ENCODE measurements at regions not wholly inside any gene's neighbourhood (a gene's known extent, or its start where the extent isn't known, plus 50 kb on each side); places are given as distances from the start of the nearest gene placed in this dataset.

- TF ChIP-seq GABPA (IDR thresholded peaks at IDR 0.05; ENCODE audit: low read depth) = no peak
- no peak for TF ChIP-seq POLR2AphosphoS5 (IDR thresholded peaks at IDR 0.05; ENCODE audit: low read depth)
- TF ChIP-seq, protein P1, sequence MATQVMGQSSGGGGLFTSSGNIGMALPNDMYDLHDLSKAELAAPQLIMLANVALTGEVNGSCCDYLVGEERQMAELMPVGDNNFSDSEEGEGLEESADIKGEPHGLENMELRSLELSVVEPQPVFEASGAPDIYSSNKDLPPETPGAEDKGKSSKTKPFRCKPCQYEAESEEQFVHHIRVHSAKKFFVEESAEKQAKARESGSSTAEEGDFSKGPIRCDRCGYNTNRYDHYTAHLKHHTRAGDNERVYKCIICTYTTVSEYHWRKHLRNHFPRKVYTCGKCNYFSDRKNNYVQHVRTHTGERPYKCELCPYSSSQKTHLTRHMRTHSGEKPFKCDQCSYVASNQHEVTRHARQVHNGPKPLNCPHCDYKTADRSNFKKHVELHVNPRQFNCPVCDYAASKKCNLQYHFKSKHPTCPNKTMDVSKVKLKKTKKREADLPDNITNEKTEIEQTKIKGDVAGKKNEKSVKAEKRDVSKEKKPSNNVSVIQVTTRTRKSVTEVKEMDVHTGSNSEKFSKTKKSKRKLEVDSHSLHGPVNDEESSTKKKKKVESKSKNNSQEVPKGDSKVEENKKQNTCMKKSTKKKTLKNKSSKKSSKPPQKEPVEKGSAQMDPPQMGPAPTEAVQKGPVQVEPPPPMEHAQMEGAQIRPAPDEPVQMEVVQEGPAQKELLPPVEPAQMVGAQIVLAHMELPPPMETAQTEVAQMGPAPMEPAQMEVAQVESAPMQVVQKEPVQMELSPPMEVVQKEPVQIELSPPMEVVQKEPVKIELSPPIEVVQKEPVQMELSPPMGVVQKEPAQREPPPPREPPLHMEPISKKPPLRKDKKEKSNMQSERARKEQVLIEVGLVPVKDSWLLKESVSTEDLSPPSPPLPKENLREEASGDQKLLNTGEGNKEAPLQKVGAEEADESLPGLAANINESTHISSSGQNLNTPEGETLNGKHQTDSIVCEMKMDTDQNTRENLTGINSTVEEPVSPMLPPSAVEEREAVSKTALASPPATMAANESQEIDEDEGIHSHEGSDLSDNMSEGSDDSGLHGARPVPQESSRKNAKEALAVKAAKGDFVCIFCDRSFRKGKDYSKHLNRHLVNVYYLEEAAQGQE (IDR thresholded peaks at IDR 0.05; ENCODE audit: insufficient replicate concordance, low read depth) = no peak
- TF ChIP-seq CTCF (IDR thresholded peaks at IDR 0.05; ENCODE audit: insufficient read depth, low read length) = no peak
- no peak for TF ChIP-seq SPI1 (IDR thresholded peaks at IDR 0.05; ENCODE audit: borderline replicate concordance, low read depth)
- no peak for DNase-seq (ENCODE audit: low read depth in 1 of 2, low spot score in 1 of 2)
- Histone ChIP-seq H3K4me3 (replicated peaks; ENCODE audit: insufficient read depth, low read length) (no peak overlapping the region), H3K27me3 (ENCODE audit: insufficient read depth, poor library complexity, severe bottlenecking) (no peaks in the 10 kb centered on the region), H3K27ac (replicated peaks) (no peak overlapping the region)
Measured at GRCh38 chr3:189460511-189460910, 170.7 kb upstream of the TP63 start.

- TF ChIP-seq CTCF (IDR thresholded peaks at IDR 0.05; ENCODE audit: insufficient read depth, low read length) = no peak
- no peak for TF ChIP-seq POLR2AphosphoS5 (IDR thresholded peaks at IDR 0.05; ENCODE audit: low read depth)
- TF ChIP-seq GABPA (IDR thresholded peaks at IDR 0.05; ENCODE audit: low read depth) = no peak
- TF ChIP-seq, protein P1 (IDR thresholded peaks at IDR 0.05; ENCODE audit: insufficient replicate concordance, low read depth) = no peak
- TF ChIP-seq SPI1 (IDR thresholded peaks at IDR 0.05; ENCODE audit: borderline replicate concordance, low read depth) = no peak
- Histone ChIP-seq H3K4me3 (replicated peaks; ENCODE audit: insufficient read depth, low read length) (no peak overlapping the region), H3K27ac (replicated peaks) (no peak overlapping the region)
Measured at GRCh38 chr3:189464799-189465198, 166.4 kb upstream of the TP63 start.

GRCh38 chr3:189466004-189466403 lies 165.2 kb upstream of the TP63 start:
- Histone ChIP-seq H3K27ac (replicated peaks) (no peak overlapping the region), H3K4me3 (replicated peaks; ENCODE audit: insufficient read depth, low read length) (no peak overlapping the region), H3K27me3 (ENCODE audit: insufficient read depth, poor library complexity, severe bottlenecking) (no peaks in the 10 kb centered on the region)
- no peak for DNase-seq (ENCODE audit: low read depth in 1 of 2, low spot score in 1 of 2)
- TF ChIP-seq SPI1 (IDR thresholded peaks at IDR 0.05; ENCODE audit: borderline replicate concordance, low read depth) (no peak), GABPA (IDR thresholded peaks at IDR 0.05; ENCODE audit: low read depth) (no peak), POLR2AphosphoS5 (IDR thresholded peaks at IDR 0.05; ENCODE audit: low read depth) (no peak), CTCF (IDR thresholded peaks at IDR 0.05; ENCODE audit: insufficient read depth, low read length) (no peak)
- TF ChIP-seq, protein P1 (IDR thresholded peaks at IDR 0.05; ENCODE audit: insufficient replicate concordance, low read depth) = no peak

More at GRCh38 chr3:189464799-189465198, 166.4 kb upstream of the TP63 start:
- H3K27me3 ChIP-seq (ENCODE audit: insufficient read depth, poor library complexity, severe bottlenecking) = no peaks in the 10 kb centered on the region
- DNase-seq (ENCODE audit: low read depth in 1 of 2, low spot score in 1 of 2) = no peak

Data from HL-60 (cell line).